Posterior cingulate gyrus (tissue), 11 donors: ENCODE measurements at regions not wholly inside any gene's neighbourhood (a gene's known extent, or its start where the extent isn't known, plus 50 kb on each side); places are given as distances from the start of the nearest gene placed in this dataset.
"Not testable (repeated sequence)": the region's sequence is repeated elsewhere in the genome, so short reads cannot be mapped to it uniquely, and the experiment has no call there.

Experiments used
- DNase-seq, 10 donors: peaks; one replicate each; pipeline versions ENCODE4 v3.0.0 to v3.0.0-alpha.2; 2020 to 2021; ENCODE audit warnings: mixed read lengths in 3 of 10
- intact Hi-C: fragments of 100-400 bp; cut with DNase I; formaldehyde crosslinking; loops from one replicate; pipeline ENCODE4 v1.15.1; 2023

DNA sequence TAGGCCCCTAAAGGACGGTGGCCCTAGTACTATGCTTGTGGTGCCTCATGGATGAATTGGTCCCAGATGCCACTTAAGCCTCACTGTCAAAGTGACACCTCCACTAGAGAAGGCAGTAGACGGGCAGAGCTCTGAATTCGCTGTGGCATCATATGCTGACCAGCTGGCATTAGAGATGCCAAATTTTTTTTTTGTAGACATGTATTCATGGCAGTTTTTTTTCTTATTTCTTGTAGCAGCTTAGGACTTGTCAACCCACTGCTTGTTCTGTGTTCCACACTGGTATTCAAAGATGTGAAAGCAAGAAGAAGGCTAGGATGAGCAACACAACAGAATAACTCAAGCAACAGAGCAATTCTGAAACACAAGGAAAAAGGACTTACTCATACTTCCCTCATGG, 212.5 kb downstream of the DLEU7 start:
- intact Hi-C loops: no loop called here
- DNase-seq: no peak

DNA sequence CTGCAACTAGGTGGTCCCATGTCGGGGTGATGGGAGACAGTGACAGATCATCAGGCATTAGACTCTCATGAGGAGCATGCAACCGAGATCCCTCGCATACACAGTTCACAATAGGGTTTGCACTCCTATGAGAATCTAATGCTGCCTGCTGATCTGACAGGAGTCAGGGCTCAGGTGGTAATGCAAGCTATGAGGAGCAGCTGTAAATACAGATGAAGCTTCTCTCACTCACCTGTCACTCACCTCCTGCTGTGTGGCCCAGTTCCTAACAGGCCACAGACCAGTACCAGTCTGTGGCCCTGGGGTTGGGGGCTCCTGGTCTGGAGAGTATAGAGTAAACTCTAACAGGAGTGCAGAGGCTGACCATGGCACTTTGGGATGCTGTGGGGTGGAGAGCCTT, 209.2 kb downstream of the DLEU7 start:
- DNase-seq: no peak
- intact Hi-C loops: no loop called here

DNA sequence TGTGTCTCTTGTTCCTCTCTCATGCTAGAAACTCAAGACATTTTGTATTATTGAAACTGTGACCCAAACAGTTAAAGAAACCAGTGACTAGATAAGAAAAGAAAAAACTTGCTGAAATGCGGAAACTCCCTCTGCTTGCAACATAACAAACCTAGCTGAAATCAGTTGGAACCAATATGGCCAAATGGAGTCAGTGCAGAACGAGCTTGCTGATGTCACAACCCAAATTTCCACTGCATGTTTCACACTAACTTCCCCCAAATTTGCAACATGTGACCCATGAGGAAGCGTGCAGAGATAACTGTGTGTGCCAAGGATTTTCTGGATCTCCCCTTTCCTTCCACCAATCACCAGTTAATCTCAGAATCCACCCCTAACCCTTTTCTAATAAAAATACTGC, 208.0 kb downstream of the DLEU7 start:
- no peak for DNase-seq
- intact Hi-C loops: no loop called here

DNA sequence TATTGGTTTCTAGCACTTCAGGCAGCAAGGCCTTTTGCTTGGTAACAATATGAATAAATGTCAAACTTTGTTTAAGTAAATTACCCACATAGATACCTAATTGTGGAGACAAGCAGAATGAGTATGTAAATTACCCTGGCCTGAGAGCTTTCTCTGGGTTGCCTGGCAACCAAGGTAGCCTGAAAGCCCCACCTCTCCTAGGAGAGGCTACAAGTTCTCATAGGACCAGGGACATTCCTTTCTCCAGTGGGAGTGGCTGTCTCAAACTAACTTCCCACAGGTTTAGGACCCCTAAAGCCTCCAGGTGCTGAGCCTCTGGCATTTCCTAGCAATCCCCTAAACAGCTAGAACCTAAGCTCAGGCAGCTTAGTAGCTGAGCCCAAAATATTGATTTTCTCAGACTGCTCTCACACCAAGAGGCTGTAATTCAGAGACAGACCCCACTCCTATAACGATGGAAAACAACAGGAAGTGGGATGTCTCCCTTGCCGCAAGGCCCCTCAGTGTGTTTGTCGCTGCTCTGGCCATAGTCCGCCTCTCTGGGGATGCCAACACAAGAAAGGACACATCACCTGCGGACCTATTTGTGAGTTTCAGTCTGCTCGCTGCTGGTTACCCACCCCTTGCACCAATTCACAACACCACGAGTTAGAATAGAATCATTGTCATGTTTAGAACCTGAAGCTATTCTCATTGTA, 207.3 kb downstream of the DLEU7 start:
- no peak for DNase-seq
- intact Hi-C loops: no loop called here

DNA sequence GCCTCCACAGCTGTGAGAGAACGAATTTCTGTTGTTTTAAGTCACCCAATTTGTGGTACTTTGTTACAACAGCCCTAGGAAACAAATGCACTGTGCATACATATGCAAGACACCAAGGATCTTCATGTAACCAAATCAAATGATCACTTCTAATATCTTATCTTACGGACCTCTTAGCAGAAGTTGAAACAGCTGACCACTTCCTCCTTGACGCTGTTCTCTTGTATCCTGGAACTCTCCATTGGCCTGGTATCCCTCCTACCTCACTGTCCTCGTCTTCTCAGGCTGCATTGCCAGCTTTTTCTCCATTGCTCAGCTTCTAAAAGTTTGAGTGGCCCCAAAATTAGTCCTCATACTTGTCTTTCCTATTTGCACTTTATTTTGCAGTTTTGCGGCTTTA, 200.4 kb downstream of the DLEU7 start:
- DNase-seq: no peak
- intact Hi-C loops: no loop called here

DNA sequence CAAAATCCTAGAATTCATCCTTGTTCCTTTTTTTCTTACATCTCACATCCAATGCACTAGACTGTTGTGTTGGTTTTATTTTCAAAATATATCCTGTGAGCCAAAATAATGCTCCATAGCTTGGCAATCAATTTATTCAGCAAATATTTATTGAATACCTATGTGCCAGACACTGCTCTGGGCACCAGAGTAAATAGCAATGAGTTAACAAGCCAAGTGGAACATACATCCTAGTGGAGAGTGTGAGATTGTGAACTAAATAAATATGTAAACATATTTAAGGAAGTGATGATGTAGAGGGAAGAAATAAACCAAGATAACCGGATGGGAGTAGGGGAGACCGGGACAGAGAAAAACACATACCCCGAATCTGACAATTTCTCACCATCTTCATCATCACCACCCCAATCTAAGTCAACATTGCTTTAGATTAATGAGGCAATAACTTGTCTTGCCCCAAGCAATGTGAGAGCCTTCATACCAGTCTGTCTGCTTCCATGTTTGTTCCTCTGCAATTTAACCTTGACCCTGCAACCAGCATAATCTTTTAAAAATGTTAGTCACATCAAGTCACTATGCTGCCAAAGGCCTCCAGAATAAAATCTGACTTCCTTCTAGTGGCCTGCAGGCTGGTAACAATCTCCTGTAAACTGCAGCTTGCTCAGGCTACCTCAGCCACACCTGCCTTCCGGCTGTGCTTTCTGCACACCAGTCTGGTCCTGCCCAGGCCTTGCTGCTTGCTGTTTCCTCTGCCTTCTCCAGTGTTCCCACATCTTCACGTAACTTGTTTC, 199.2 kb downstream of the DLEU7 start:
- no peak for DNase-seq
- intact Hi-C loops: no loop called here

DNA sequence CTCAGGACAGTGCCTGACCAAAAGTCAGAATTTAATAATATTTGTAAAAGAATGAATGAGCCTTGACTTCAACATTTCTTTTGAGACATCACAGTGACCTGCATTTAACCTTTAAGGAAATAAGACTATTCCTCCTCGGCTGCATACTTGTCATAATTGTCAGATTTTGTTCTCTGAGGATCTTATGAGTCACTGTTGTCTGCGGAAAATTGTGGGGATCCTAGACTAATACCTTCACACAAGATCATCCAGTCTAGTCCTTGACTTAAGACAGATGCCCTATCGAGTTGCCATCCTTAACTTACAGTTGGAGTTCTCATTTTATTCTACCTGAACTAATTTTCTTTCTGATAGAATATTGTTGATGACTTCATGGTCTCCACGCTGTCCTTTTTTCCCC, 198.4 kb downstream of the DLEU7 start:
- intact Hi-C loops: no loop called here

DNA sequence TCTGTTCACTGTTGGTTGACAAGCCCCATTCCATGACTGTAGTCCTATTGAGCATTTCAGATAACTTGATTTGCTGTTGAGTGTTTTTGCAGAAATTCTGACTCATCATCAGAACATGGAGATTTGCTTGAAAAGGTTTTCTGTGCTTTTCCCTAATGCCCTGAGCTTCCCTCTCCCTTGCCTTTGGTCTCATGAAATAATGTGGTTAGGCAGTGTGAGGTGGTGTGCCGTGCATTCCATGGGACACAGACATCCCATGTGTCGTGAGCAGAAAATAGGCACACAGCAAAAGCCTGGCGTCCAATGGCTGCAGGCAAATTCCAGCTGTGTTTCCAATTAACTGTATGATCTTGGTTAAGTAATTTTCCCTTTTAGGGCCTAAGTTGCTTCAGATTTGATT, 197.4 kb downstream of the DLEU7 start:
- intact Hi-C loops: no loop called here

More for the DNA sequence above, 198.4 kb downstream of the DLEU7 start:
- no peak for DNase-seq

DNA sequence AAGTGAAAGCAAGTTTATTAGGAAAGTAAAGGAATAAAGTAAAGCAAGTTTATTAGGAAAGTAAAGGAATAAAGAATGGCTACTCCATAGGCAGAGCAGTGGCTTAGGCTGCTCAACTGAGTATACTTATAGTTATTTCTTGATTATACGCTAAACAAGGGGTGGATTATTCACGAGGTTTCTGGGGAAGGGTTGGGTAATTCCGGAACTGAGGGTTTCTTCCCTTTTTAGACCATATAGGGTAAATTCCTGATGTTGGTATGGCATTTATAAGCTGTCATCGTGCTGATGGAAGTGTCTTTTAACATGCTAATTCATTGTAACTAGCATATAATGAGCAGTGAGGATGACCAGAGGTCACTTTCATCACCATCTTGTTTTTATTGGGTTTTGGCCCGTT, 194.3 kb downstream of the DLEU7 start:
- intact Hi-C loops: no loop called here

More for the DNA sequence above, 197.4 kb downstream of the DLEU7 start:
- DNase-seq: no peak

DNA sequence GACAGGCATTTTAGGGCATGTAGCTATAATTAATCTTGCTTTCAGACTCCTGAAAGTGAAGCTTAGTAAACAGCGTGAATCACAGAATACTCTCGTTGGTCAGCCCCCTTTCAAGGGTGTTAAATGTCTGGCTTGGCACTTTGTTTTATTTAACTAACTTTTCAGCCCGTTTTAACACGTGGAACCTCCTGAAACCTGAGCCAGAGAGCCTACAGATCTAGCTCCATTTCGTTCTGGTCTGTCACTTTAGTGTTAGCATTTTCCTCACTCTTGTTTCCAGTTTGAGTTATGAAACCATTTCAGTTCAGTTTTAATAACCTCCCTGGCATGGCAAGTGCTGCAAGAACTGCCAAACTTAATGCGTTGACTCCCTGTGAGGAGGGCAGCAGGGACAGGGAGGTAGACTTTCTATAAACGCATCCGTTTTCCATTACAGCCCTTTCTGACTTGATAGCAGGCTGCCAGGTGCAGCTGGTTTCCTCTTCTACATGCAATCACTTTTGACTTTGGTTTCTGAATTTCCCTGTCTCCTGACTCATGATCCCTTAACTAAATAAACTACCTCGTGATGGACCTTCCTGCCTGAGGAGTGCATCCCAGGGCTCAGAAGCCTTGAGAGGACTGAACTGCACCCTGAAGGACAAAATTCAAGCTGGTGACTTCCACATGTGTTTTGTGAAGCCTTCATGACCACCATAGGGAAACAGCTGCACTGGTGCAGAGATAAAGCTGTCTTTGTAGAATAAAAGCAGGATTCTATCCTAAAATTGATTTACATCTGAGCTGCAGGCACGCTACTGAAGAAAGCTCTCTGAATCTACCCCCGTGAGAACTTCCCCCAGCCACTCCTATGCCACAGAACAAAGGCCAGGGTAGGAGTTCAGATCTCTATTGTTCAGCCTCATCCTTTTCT, 192.6 kb downstream of the DLEU7 start:
- intact Hi-C loops: no loop called here

More for the DNA sequence above, 194.3 kb downstream of the DLEU7 start:
- DNase-seq: no peak

DNA sequence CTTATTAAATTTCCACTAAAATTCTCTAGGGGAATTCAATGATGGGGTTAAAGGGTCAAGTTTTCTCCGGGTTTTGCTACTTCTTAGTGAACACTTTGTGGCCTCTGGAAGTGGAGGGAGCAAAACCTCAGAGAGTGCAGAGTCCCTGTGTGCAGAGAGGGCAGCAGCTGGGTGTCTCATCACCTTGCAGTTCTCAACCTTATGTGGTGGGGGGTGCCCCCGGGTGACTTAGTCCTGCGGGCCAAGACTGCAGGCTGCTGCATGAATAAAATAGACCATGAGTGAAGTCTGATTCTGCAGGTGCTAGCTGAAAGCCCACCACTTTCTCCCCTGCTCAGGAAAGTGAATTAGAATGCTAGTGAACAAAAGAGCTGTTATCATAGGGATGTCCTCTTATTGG, 191.6 kb downstream of the DLEU7 start:
- DNase-seq: no peak
- intact Hi-C loops: no loop called here

More for the DNA sequence above, 192.6 kb downstream of the DLEU7 start:
- no peak for DNase-seq

DNA sequence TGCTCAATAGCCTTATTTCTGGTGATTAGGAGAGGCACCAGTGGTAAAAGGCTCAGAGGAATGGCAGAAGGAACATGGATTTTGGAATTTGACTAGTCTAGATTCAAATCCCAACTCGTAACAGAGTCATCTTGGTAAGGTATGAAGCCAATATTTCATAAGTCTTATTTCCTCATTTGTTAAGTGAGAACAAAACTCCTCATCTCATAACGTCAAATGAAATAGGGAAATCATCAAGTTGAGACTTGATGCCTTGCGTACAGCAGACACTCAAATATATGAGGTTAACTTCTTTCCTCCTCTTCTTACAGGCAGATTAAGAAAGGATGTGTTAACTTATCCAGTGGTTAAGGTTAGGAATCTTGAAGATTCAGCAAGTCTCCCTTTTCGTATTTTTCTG, 189.2 kb downstream of the DLEU7 start:
- DNase-seq: no peak
- intact Hi-C loops: no loop called here

DNA sequence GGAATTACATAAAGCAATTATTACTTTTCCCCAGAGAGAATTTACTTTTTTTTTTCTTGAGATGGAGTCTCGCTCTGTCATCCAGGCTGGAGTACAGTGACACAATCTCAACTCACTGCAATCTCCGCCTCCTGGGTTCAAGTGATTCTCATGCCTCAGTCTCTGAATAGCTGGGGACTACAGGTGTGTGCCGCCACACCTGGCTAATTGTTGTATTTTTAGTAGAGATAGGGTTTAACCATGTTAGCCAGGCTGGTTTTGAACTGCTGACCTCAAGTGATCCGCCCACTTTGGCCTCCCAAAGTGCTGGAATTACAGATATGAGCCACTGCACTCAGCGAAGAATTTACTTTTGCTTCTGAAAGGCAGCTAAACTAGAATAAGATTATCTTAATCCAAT, 181.6 kb downstream of the DLEU7 start:
- DNase-seq, intact Hi-C loops: not testable (repeated sequence)

DNA sequence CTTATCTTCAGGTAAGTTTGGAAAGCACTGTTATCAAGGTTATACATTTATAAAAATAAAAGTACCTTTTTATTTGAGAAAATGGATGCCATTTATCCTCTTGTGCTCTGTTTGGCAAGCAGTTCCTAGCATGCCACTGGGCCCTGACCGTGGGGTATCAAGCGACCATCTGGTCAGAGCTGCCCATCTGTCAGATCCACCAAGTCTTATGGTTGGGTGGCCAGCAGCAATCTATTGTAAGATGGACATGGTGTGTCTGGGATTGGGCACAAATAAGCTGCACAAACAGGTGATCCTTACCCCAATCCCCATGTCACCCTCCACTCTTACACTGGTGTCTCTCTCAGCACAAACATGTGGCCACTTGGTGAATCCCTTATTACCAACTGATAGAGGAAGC, 178.5 kb downstream of the DLEU7 start:
- intact Hi-C loops: no loop called here
- DNase-seq: no peak

DNA sequence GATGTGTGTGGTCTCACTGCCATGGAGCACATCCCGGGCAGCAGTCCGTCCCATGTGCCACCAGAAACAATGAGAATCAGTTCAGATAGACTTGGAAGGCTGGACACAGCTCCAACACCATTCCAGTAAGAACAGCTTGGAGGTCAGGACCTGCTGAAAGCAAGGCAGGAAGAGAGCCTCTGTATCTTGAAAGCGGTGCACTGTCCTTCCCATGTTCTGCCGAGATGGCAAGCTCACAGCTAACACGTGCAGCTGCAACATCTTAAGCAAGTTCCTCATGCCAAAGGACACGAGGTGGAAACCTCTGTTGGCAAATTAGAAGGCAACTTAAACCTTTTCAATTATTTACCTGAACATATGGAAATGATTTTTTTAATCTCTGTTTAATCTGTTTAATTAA, 175.4 kb downstream of the DLEU7 start:
- no peak for DNase-seq
- intact Hi-C loops: no loop called here

DNA sequence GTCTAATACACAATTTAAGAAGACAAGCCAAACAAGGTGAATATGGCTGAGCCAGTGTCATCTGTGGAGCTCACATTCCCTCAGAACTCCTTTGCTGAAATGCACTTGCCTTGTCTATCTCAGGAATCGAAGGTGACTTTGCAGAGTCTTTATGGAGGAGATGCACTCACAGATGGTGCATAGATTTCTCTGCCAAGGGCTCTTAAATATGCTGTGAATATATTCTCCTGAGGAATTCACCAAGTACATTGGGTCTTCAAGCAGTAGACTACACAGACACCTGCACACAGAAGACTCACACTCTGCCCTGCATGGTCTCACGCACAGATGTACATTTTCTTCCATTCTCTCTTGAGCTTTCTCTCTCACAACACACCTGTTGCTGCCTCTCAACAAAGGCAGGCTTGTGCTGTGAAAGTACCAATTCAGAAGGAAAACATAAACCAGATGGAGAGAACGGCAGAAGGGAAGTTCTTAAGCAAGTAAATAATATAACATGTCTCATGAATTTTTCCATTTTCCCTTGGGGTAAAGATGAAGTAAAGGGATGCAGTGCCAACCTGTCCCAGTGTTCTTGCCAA, 174.7 kb downstream of the DLEU7 start:
- no peak for DNase-seq
- intact Hi-C loops: no loop called here

DNA sequence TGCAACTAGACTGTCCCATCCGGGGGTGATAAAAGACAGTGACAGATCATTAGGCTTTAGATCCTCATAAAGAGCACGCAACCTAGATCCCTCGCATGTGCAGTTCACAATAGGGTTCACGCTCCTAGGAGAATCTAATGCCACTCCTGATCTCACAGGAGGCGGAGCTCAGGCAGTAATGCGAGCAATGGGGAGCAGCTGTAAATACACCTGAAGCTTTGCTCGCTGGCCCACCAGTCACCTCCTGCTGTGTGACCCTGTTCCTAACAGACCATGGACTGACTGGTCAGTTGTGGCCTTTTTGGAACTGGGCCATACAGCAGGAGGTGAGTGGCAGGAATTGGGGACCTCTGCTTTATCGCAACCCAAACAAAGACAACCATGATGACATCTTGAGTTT, 173.2 kb downstream of the DLEU7 start:
- intact Hi-C loops: no loop called here

DNA sequence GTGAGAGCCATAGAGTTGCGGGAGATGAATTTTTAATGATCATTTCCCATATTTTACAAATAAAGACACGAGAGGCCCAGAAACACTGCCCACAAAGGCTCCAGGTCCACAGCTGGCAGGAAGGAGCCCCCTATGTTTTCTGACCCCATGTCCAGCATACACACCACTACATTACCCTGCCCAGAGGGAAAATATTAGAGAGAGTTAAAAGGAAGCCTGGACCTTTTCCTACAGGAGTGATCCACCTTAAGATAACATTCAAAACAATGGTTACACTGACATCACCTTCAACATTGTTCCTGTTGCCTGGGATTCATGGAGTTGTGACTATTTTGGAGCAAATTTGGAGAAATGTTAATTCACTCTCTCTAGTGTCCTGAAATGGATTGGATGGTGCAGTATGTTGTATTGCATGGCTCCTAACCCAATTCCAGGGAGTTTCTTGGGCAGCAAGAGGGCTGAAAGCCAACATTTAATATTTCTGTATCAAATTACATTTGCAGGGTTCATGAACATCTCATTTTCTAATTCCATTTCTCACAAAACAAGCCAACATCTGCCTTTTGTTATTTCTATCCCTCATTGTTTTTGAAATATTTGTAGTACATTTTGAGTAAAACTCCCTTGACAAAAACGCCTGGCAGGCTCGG, 172.5 kb downstream of the DLEU7 start:
- no peak for DNase-seq
- intact Hi-C loops: no loop called here

More for the DNA sequence above, 173.2 kb downstream of the DLEU7 start:
- no peak for DNase-seq

DNA sequence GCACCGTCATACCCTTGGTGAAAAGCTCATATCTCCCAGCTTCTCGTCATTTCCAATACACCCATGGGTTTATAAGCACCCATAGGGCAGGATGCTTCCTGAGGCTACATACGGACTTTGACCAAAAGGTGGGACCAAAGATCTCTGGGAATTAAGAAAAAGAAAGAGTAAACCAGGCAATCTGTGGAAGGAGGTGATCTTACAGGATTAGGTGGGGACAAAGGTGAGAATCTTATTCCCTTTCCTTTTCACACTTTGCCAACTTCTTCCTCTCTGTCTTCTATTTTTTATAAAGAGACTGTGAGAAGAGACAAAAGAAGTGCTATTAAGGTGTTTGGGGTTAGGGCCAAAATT, 172.0 kb downstream of the DLEU7 start:
- DNase-seq: no peak
- intact Hi-C loops: no loop called here

DNA sequence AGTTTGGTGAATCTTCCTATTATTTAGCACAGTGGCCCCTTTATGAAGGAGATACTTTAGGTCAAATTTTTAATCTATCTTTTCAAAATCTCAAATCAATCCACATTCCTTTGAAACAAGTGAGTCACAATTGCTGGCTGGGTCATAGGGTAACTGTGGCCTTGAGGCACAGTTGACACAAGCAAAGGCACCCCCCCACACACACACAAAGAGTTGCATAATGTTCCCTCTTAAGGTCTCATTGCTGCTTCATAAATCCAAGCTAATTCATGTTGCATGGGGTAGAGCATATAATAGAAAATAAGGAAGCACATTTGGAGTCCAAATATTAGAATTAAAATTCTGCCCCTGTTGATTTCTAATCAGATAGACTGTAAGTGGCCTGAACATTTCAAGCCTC, 171.5 kb downstream of the DLEU7 start:
- intact Hi-C loops: no loop called here
- no peak for DNase-seq
